GM18868 (cell line): ENCODE measurements at regions not wholly inside any gene's neighbourhood (a gene's known extent, or its start where the extent isn't known, plus 50 kb on each side); places are given as distances from the start of the nearest gene placed in this dataset.
"Not testable (repeated sequence)": the region's sequence is repeated elsewhere in the genome, so short reads cannot be mapped to it uniquely, and the experiment has no call there.

ENCODE experiments used
- ATAC-seq: cut with Tn5 transposase; IDR thresholded peaks from one replicate; pipeline ENCODE4 v1.9.1; 2021; ENCODE audit warnings: mild to moderate bottlenecking, moderate library complexity; ENCODE audit not compliant: unreplicated experiment

DNA sequence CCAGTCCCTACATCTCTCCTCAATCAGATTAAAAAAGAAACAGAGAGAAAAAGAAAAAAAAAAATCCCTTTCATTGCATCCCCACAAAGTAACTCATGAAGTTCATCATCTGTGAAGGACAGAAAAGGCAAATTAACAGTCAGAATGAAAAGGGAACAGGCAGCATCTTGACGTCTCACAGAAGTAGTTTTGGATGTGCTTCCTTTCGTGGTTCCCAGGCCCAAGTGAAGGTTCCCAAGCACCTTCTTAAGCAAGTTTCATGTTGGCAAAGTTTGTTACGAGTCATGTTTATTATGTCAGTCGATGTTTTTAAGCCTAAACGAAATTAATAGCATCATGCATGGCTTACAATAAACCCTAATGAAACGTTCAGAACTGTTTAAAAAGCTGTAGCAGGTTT lies 475.2 kb downstream of the SETD4 start:
- no peak for ATAC-seq

GRCh38 chr21:35583566-35584216 lies 476.6 kb downstream of the SETD4 start:
- no peak for ATAC-seq

GRCh38 chr21:35582731-35583130 lies 477.6 kb downstream of the SETD4 start:
- ATAC-seq: no peak

GRCh38 chr21:35581640-35582039 lies 478.7 kb downstream of the SETD4 start:
- no peak for ATAC-seq

DNA sequence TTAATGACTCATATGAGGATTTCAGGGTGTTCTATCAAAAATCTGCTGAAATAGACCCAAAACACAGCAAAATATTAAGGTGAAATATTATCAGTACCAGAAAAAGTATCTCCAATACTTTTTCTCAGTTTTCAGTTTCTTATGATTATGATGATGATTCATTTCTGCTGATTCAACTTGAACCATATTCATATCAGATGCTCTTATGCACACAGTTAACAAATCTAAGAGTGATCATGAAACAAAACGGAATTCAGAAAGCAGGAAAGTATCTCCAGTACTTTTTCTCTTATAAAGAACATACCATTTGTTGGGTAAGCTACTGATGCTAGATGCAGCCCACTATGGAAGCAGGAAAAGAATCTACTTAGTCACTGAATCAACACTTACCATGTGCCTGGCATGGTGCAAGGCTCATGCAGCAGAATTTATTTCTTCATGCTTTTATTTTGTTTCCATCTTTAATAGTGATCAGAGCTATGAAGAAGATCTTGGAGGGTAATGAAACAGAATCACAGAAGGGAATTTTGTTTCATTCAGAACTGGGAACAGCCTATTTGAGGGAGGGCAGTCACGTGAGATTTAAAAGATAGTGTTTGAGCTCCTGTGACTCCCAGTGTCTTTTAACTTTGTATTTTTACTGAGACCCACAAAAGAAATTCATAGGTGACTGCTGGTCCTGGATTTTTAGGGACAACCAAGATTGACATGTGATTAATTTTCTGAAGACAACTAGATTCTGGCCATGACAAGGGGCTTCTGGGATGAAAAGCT lies 480.6 kb downstream of the SETD4 start:
- ATAC-seq: no peak

DNA sequence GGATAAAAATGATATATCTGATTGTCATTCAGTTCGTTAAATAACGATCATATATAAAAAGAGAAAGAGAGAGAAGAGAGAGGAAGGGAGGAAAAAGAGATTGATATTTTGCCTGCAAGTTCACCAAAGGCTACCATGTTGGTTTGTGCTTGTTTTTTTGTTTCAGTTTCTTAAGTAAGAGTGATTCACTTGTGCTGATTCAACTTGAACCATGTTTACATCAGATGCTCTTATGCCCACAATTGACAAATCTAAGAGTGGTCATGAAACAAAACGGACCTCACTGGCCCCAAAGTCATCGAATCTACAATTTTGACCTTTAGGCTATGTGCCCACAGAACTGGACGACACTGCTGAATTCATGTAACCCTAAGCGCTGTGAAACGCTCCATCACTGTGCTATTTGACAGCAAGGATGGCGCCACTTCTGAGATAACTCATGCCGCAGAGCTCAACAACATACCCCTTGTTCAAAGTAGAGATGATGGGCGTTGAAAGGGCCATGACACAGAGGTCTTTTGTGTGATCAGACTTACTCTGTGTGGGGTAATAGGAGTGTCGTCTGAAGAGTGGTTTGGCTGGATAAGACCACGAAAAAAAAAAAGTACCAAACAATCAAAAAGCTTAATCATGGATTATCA lies 481.4 kb downstream of the SETD4 start:
- no peak for ATAC-seq

DNA sequence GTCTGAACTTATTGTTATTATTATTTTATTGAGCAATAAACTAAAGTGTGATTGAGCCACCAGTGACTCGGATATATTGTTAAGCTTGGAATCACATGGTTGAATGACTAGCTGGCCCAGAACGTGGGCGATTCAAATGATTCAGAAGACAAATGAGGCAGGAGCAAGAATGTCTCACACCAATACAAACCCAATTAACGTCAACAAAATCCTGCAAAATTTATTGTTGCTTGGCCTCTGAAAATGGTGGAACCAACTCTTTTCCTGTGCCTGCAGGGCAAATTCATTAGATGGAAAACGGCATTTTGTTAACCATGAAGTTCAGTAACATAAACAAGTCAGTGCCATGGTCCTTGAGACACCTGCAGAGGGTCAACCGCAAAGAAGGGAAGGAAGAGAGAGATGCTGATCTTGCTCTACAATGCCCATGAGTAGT lies 482.0 kb downstream of the SETD4 start:
- ATAC-seq: no peak

- ATAC-seq: no peak
Observed at GRCh38 chr21:35575280-35575915, 484.9 kb downstream of the SETD4 start.

GRCh38 chr21:35573472-35574374 lies 486.6 kb downstream of the SETD4 start:
- no peak for ATAC-seq

- ATAC-seq: no peak
Observed at GRCh38 chr21:35571910-35572309, 488.4 kb downstream of the SETD4 start.

- no peak for ATAC-seq
Observed at GRCh38 chr21:35568643-35569042, 491.7 kb downstream of the SETD4 start.

DNA sequence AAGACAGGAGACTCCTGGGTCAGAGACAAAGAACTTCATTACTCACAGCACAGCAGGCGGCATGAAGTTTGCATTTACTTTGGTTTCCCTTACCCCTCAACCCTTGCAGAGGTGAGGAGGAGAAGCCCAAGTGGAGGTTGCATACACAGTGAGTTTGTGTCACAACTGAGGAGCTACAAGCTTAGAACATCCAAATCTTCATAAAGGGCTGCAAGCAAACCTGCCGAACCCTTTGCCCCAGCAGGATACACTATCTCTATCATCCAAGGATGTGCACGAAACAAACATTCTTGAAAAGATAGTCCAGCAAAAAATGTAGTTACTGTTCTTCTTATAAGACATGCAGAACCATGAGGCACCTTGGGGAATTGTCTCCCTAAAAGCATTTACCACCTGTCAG lies 493.5 kb downstream of the SETD4 start:
- no peak for ATAC-seq

GRCh38 chr21:35565204-35565611 lies 495.1 kb downstream of the SETD4 start:
- no peak for ATAC-seq

- no peak for ATAC-seq
Observed at GRCh38 chr21:35563885-35564451, 496.4 kb downstream of the SETD4 start.

- ATAC-seq: no peak
Observed at GRCh38 chr21:35562876-35563275, 497.4 kb downstream of the SETD4 start.

- ATAC-seq: no peak
Observed at GRCh38 chr21:35561116-35561515, 499.2 kb downstream of the SETD4 start.

DNA sequence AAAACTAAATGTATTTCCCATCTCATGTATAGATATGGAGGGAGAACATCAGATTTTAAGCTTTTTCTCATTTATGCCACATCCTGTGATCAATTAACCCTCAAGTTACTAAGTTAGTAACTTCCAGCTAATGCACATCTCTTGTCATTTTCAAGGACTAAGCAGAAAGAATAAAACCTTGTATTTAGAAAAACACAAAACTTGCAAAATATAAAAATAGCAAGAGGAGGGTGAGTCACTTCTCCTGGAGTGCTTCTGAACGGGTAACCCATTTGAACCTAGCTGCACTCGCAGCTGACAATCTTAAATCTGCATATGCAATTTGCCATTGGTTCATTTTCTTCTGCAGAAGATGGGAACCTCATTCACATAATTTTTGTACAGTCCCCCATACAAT lies 500.5 kb downstream of the SETD4 start:
- no peak for ATAC-seq

- ATAC-seq: no peak
Observed at GRCh38 chr21:35559128-35559828, 501.0 kb downstream of the SETD4 start.

DNA sequence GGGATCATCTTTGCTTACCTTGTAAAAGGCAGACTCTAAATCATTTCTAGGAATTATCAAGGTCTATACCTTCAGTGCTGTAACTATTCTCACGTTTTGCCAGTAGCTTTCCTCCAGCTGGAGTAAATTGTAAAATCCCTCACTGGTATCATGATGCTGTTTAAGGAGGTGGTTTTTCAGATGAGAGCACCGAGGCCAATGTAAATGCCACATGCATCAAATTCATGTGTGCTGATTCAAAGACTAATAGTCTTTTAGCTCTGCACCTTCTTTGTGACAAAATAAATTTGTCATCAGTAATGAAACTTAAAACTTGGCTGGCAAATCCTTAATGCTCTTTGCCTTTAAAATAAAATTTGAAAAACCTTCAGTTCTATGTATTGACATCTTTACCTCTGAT lies 503.8 kb downstream of the SETD4 start:
- no peak for ATAC-seq

GRCh38 chr21:35552483-35552882 lies 503.4 kb upstream of the RUNX1 start:
- not testable (repeated sequence) for ATAC-seq
